ENCODE measurements at regions not wholly inside any gene's neighbourhood (a gene's known extent, or its start where the extent isn't known, plus 50 kb on each side); places are given as distances from the start of the nearest gene placed in this dataset.
"Not testable (repeated sequence)": the region's sequence is repeated elsewhere in the genome, so short reads cannot be mapped to it uniquely, and the experiment has no call there.

DNA sequence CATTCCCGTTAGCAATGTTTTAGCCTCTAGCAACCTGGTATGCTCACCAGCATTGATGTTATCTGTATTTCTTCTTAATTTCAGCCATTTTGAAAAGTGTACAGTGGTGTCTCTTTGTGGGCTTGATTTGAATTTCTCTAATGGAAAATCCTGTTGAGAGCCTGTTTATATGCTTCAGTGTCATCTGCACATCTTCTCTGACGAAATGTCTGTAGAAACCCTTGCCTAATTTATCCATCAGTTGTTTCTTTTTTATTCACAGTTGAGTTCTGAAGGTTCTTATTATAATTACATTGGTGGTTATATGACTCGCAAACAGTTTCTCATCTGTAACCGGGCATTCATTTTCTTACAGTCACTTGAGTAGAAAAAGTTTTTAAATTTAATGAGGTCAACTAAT lies 1195.5 kb downstream of the TMEM121 start:
- not testable (repeated sequence) for DNase-seq (ENCODE audit: low spot score)

DNA sequence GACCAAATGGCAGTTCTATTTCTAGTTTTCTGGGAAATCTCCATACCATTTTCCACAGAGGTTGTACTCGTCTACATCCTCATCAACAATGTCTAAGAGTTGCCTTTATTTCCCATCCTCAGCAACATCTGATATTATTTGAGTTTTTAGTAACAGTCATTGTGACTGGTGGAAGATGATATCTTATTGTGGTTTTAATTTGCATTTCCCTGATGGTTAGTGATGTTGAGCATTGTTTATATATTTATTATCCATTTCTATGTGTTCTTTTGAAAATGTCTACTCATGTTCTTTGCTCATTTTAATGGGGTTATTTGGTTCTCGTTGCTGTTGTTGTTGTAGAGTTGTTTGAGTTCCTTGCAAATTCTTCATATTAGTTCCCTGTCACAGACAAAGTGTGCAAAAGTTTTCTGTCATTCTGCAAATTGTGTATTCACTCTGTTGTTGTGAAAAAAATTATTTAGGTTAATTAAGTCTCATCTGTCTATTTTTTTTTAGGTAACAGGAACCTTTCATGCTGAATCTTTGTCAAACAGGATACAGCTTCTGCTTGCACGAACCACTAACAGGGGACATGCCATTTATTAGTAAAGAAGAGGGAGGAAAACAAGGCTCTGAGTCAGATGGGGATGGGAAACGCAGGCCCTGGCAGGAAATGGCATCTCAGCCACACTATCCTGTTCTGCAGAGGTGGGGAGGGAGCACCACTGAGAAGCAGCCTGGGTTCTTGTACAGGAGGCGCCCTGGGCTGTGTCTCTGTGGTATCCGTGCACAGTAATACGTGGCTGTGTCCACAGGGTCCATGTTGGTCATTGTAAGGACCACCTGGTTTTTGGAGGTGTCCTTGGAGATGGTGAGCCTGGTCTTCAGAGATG lies 1196.7 kb downstream of the TMEM121 start:
- DNase-seq (ENCODE audit: low spot score) = not testable (repeated sequence)

DNA sequence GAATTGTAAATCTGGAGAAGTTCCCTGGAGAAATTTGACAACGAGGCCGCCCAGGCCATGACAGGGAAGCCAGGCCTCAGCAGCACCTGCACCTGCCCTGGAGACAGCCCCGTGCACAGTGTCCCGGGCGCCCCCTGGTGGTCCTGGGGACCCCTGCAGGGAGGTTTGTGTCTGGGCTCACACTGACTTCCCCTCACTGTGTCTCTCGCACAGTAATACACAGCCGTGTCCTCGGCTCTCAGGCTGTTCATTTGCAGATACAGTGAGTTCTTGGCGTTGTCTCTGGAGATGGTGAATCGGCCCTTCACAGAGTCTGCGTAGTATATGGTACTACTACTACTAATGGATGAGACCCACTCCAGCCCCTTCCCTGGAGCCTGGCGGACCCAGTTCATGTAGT lies 1201.6 kb downstream of the TMEM121 start:
- DNase-seq (ENCODE audit: low spot score) = not testable (repeated sequence)

DNA sequence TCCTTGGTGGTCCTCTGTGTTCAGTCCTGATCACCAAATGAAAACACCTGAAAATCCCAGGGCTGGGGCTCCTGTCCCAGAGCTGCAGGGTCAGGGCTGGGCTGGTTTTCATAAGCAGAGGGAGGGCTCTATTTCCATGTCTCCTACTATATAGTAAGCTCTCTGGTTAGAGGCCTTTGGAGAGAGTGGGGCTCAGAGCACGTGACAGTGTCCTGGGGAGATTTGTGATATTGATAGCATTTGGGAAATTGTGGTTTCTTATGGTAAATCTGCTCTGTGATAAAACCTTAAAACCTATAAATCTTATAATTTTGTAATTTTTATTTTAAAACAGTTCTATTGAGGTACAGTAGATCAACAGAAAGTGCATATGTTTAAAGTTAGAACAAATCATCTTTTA lies 1202.2 kb downstream of the TMEM121 start:
- no peak for DNase-seq (ENCODE audit: low spot score)

DNA sequence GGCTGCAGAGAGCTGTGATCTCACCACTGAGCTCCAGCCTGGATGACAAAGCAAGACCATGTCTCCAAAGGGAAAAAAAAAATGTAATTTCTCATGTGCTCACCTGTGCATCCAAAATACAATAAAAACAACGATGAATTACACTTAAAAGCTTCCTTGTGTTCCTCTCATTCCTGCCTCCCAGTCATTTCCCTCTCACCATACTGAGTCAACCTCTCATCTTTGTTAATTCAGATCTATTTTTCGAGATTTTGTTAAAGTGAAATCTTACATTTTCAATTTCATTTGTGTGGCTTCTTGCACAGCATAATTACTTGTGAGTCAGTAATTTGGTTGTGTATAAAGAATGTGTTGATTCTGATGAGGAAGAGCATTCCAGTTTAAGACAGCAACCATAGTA lies 1203.2 kb downstream of the TMEM121 start:
- DNase-seq (ENCODE audit: low spot score) = no peak

DNA sequence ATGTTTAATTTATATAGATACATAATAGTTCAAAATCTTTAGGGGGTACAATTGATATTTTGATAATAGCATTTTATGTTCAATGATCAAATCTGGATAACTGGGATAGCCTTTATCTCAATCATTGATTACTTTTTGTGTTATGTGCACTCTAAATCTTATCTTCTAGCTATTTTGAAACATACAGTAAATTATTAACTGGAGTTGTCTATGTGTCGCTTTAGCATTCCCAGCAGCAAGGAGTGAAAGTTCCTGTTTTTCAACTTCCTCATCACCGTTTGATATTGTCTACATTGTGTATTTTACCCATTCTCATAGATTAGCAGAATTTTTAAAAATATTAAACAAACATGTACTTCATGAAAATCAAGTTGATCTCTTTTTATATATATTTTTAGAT lies 1207.4 kb downstream of the TMEM121 start:
- DNase-seq (ENCODE audit: low spot score) = no peak

DNA sequence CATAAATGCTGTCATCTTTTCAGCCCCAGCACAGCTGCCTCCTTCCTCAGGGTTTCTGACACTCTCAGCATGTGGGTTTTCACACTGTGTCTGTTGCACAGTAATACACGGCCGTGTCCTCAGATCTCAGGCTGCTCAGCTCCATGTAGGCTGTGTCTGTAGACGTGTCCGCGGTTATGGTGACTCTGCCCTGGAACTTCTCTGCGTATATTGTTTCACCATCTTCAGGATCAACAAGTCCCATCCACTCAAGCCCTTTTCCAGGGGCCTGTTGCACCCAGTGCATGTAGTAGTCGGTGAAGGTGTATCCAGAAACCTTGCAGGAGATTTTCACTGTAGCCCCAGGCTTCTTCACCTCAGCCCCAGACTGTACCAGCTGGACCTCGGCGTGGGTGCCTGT lies 1210.6 kb downstream of the TMEM121 start:
- DNase-seq (ENCODE audit: low spot score) = no peak

DNA sequence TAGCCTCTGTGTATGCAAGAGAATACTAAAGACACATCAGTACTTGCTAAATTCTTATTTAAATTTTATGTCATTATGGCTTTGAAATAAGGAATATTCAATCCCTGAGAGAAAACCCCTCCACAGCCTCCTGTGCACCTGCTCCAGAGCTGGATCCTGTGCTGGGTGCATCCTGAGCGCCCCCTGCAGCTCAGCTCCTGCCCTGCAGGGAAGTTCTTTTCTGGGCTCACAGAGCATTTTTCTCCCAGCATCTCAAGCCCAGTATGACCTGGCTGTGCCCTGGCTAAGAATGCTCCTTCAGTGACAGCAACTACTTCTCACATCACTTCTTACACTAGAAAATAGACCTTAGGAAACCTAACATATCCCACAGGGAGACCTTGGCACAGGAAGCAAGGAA lies 1211.7 kb downstream of the TMEM121 start:
- DNase-seq (ENCODE audit: low spot score) = no peak

DNA sequence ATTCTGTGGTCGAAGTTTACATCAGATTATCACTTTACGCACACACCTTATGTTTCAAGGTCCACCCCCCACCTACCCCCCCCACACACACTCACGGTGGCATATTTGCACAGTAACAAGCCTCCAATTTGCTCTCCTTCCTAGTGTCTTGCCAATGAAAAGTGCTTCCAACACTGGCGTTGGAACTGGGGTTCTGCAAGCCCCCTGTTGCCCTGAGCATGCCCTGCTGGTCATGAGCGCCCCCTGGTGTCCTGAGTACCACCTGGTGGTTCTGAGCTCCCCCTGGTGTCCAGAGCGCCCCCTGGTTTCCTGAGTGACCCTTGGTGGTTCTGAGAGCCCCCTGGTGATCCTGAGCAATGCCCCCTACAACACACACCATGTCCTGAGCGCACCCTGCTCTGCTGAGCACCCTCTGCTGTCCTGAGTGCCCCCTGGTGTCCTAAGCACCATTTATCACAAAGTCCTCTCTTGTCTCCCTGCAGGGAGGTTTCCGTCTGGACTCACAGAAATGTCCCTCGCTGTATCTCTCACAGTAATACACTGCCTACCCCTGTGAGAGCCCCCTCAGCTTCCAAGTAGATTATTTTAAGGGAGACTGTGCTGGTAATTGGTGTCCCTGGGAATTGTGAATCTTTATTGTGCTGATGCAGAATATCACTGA lies 1212.3 kb downstream of the TMEM121 start:
- DNase-seq (ENCODE audit: low spot score) = not testable (repeated sequence)

DNA sequence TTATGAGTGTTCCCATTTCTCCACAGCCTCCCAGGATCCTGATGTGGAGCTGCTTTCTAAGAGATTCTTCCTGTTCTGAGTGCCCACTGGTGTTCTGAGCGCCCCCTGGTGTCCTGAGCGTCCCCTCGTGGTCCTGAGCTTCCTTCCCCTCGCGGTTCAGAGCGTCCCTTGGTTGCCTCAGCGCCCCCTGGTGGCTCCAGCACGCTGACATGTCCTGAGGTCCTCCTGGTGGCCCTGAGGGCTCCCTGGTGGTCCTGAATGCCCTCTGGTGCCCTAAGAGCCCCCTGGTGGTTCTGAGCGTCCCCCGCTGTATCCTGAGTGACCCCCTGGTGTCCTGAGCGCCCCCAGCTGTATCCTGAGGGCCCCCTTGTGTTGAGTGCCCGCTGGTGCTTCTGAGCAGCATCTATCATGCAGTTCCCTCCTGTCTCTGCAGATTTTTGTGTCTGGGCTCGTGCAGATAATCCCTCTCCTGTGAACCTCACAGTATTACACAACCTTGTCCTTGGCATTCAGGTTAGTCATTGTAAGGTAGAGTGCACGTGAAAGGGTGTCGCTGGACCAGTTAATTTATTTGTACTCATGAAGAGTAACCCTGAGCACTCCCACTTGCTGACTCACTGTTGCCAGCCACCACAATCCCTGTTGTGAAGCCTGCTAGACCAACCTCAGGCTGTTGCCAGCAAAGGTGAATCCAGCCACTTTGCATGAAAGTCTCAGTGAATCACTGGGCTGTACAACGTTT lies 1214.9 kb downstream of the TMEM121 start:
- not testable (repeated sequence) for DNase-seq (ENCODE audit: low spot score)

DNA sequence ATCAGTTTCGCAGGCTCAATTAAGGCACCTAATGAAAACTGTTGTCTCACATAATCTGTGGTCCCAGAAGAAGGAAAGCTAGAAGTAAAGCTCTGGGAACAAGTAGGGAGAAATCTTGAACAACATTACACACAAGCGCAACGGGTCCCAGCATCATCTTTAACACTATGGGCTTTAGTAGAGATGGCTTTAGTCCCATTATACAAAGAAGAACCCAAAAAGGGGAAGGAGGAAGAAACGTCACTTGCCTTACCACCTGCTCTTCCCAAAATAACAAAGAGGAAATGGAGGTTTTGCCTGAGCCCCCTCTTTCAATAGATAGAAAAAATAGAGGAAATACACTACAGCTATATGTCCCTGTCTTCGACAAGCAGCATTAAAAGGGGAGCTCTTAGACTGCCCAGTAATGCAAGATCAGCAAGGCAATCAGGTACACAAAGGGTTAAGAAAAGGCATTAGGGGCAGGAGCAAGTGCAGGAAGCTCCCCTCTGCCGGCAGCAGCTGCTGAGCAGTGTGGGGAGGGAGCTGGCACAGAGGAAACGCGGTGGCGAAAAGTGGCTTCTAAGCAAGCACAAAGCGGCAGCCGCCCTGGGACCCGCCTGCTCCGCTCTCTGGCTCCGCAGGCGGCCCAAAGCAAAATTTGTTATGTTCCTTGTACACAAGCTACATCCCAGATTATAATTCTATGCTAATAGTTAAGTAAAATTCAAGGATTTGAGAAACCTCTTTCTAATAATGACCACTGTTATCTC lies 1218.8 kb downstream of the TMEM121 start:
- not testable (repeated sequence) for DNase-seq (ENCODE audit: low spot score)

DNA sequence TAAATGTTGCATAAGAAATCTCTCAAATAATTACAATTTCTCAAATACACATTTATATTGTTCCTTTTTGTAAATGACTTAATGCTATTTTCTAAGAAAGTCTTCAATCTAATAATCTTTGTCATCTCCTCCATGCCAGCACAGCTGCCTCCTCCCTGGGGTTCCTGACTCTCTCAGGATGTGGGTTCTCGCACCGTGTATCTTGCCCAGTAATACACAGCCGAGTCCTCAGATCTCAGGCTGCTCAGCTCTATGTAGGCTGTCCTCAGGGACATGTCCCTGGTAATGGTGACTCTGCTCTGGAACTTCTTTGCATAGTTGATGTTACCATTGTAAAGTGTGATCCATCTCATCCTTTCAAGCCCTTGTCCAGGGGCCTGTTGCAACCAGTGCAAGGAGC lies 1223.7 kb downstream of the TMEM121 start:
- not testable (repeated sequence) for DNase-seq (ENCODE audit: low spot score)

DNA sequence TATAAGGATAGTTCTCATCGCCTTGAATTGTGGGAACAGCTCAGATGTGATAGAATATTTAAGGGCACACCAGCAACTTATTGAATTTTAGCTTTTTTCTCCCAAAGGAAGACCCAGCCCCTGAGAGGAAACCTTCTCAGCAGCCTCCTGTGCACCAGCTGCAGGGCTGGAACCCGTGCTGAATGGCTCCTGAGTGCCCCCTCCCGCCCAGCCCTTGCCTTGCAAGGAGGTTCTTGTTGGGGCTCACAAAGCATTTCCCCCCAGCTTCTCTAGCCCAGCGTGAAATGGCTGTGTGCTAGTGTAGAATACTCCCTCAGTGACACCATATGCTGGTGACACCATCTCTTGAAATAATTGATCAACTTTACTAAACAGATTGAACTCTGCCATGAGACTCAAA lies 1227.4 kb downstream of the TMEM121 start:
- not testable (repeated sequence) for DNase-seq (ENCODE audit: low spot score)

DNA sequence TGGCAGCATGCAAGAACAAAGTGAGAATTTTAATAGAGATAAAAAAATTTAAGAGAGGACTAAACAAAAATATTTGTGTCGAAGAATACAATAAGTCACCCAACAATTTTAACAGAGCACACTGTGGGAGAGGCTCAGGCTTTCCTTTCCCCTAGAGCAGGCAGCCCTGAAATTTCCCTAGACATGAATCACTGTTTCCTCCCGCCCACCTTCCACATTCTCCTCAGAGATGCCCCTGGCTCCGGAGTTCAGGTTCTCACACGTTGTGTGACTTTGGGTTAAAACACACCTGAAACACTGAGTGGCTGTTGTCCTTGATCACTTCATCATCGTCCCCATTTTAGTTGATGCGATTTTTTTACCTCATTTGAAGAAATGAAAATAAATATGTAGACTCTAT lies 1231.1 kb downstream of the TMEM121 start:
- not testable (repeated sequence) for DNase-seq (ENCODE audit: low spot score)

DNA sequence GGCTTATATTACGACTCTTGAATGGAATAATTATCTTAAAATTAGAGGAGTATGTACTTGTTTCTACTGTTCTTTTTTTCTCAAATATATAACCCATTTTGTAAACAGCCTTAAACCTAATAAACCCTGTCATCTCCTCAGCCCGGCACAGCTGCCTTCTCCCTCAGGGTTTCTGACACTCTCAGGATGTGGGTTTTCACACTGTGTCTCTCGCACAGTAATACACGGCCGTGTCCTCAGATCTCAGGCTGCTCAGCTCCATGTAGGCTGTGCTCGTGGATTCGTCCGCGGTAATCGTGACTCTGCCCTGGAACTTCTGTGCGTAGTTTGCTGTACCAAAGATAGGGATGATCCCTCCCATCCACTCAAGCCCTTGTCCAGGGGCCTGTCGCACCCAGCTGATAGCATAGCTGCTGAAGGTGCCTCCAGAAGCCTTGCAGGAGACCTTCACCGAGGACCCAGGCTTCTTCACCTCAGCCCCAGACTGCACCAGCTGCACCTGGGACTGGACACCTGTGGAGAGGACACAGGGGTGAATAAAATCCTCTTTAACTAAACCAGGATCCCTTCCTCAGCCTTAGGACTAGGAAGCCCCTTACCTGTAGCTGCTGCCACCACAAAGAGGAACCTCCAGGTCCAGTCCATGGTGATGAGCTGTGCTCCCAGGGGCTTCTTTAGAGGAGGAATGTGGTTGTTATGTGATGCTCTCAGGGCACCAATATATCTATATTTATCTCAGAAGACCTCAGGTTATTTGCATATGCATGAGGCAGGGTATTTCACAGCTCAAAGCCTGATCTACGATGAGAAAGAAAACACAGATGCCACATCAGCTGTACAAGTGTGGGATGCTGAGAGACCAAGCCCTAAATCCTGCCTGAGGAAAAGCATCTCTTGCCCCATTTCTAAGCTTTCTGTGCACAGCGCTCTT lies 1235.8 kb downstream of the TMEM121 start:
- not testable (repeated sequence) for DNase-seq (ENCODE audit: low spot score)

DNA sequence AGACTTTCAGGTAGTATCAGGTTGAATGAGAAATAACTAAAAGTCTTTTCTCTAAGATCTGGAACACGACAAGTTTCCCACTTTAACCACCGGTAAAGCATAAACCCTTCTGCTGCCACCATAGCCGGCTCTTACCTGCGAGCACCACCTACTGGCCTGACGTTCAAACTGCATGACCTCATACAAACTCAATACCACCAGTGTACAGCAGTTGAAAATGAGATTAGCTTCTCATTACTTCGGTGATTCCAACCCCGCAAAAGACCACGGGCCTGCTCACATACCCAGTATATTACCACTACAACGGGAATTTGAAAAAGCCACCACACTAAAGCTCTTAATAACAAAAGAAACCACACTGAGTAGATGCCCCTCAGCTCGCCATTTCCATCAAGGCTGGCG lies 1238.6 kb downstream of the TMEM121 start:
- not testable (repeated sequence) for DNase-seq (ENCODE audit: low spot score)

DNA sequence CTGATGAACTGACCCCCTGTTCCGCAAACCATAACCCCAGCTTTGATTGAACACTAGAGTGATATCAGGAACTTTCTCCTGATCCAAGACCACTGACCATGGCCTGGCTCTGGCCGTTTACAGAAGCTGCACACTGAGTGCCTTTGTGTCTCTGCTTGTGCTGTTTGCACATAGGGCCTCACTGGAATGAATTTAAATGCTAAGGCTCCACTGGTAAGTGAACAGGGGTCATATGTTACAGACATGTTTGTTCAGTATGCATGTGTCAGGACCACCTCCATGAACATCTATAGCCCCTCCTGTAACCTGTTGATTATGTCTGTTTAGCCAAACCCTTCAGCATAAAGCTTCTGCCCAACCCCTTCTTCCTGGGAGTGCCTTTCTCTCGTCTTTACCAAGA lies 1239.8 kb downstream of the TMEM121 start:
- DNase-seq (ENCODE audit: low spot score) = no peak

DNA sequence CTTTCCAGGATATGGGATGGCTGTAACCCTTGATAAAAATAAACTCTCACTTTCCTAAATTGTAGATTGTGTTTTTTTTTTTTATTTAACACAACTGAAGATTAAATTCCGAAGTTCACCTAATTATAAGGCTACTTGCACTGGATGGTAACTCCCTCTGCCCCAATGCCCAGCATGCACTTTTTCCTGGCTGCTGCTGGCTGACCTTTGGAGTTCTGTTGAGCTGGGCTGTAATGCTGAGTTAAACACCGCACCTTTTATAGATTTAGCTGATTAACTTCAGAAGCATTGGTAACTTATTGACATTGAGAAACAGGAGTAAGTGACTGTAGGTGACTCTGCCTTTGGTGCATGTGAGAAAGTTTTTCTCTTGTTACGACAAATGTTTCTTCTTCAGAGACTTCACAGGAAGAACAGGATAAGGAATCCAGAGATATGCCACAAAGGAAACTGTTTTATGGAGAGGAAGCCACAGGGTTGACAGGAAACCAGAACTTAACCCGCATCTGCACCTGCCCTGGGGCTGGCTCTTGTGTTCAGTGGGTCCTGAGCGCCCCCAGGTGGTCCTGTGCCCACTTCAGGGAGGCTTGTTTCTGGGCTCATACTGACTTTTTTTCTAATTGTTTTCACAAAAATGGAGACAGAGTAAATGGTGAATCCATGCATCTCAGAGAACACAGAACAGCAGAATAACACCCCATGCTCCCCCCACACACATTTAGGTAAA lies 1240.3 kb downstream of the TMEM121 start:
- DNase-seq (ENCODE audit: low spot score) = not testable (repeated sequence)

DNA sequence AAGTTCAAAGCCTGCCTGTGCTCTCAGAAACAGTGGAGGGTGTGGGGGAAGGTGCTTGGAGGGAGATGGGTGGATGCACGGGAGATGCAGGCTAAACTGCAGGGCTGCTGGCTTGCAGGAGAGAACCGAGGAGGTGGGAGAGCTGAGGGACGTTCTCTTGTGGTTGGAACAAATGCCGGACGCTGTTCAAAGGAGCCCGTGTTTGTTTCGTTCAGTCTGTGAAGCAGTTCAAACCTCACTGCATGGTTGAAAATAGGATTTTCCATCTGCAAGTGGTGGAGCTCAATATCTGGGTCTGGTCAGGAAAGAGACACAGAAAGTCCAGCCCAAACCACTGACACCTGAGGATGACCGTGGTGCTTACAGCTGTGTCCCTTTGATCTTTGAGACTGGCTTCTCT lies 1241.8 kb downstream of the TMEM121 start:
- DNase-seq (ENCODE audit: low spot score) = not testable (repeated sequence)

Data from AG20443 (cell line).